Kidney (tissue), 13 donors: ENCODE measurements at regions not wholly inside any gene's neighbourhood (a gene's known extent, or its start where the extent isn't known, plus 50 kb on each side); places are given as distances from the start of the nearest gene placed in this dataset.

ENCODE experiments used
- DNase-seq, 5 donors: peaks; one replicate each; pipeline ENCODE4 v3.0.0-alpha.2; 2013 to 2020
- FAIRE-seq: peaks from 2 replicates; lab custom pipeline; 2012; peaks lifted over from hg19 to GRCh38; lab: Jason Lieb, UNC
- H3K27ac ChIP-seq, 2 donors: one replicate each; pipeline ENCODE4 v1.7.0; 2013; ENCODE audit warnings: low read depth in 2 of 2, low read length in 2 of 2, inconsistent platforms in 1 of 2
- H3K27me3 ChIP-seq: one replicate; pipeline ENCODE4 v1.7.1; 2013; ENCODE audit warnings: low read length, inconsistent platforms; ENCODE audit not compliant: control insufficient read depth, insufficient read depth
- H3K36me3 ChIP-seq, 3 donors: one replicate each; pipeline versions ENCODE4 v1.7.0 to v1.7.1; 2013; ENCODE audit warnings: low read length in 3 of 3, control low read depth in 1 of 3, inconsistent platforms in 1 of 3; ENCODE audit not compliant: insufficient read depth in 3 of 3, control insufficient read depth in 2 of 3
- H3K4me1 ChIP-seq, 3 donors: one replicate each; pipeline versions ENCODE4 v1.7.0 to v1.7.1; 2013; ENCODE audit warnings: low read length in 3 of 3, inconsistent platforms in 1 of 3, low read depth in 1 of 3; ENCODE audit not compliant: control insufficient read depth in 2 of 3, insufficient read depth in 2 of 3
- H3K4me3 ChIP-seq, 3 donors: one replicate each; pipeline versions ENCODE4 v1.7.0 to v1.8.1; 2013; ENCODE audit warnings: low read length in 3 of 3, control low read depth in 1 of 3, inconsistent platforms in 1 of 3
- H3K9ac ChIP-seq, 3 donors: one replicate each; pipeline versions ENCODE4 v1.7.0 to v1.7.1; 2013; ENCODE audit warnings: low read length in 3 of 3, control low read depth in 1 of 3, inconsistent platforms in 1 of 3
- H3K9me3 ChIP-seq, 3 donors: one replicate each; pipeline versions ENCODE4 v1.7.0 to v1.7.1; 2013; ENCODE audit warnings: low read length in 3 of 3, control low read depth in 1 of 3, inconsistent platforms in 1 of 3; ENCODE audit not compliant: control insufficient read depth in 2 of 3, insufficient read depth in 1 of 3
- intact Hi-C: fragments of 100-400 bp; cut with DNase I; formaldehyde crosslinking; loops from one replicate; pipeline ENCODE4 v1.11.1; 2022
- TF ChIP-seq, protein P1 (sequence below): IDR thresholded peaks from 3 replicates; pipeline ENCODE4 v1.5.1; 2012; ENCODE audit warnings: mild to moderate bottlenecking, moderate library complexity, borderline replicate concordance; ENCODE audit not compliant: insufficient read depth; ENCODE audit errors: extremely low read depth
- donor health status: control.
- donor health status: control.
- donor health status: control.
- donor health status: control.
- donor health status: control.
- donor health status: DM: yes; HTN: yes; CAD: no.
- donor health status: Normal renal cell carcinoma (clear cell type).

DNA sequence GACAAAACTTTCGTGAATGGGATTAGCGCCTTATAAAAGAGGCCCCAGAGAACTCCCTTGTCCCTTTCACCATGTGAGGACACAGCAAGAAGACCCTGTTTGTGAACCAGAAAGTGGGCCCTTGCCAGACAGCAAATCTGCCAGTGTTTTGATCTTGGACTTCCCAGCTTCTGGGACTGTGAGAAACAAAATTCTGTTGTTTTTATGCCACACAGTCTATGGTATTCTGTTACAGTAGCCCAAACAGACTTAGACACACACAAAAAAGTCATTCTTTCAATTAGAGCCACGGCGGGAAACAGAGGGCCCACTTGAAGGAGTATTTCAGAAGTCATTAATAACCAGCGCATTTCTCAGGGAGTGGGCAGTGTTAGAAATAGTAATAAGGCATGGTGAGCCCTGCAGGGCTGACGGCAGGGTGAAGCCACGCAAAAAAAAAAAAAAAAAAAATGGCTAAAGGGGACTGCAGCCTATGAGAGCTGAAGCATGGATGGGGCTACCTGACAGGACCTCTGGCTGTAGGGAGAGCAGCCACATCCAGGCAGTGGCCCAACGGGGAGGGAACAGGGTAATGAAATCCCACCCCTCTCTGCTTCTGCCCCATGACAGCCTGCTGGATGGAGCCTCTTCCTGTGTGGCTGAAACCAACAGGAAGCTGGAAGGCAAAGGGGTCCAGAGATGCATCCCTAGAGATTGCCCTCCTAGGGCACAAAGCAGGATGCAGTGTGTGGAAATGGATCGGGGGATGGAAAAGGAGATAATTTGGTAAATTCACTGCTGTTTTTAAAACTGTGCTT lies 189.3 kb downstream of the KCNS3 start:
- no peak for DNase-seq
- no peaks in the 10 kb centered on the region for H3K36me3 ChIP-seq
- no peak overlapping the region for H3K27ac ChIP-seq
- no peak overlapping the region for H3K4me3 ChIP-seq
- TF ChIP-seq, protein P1, sequence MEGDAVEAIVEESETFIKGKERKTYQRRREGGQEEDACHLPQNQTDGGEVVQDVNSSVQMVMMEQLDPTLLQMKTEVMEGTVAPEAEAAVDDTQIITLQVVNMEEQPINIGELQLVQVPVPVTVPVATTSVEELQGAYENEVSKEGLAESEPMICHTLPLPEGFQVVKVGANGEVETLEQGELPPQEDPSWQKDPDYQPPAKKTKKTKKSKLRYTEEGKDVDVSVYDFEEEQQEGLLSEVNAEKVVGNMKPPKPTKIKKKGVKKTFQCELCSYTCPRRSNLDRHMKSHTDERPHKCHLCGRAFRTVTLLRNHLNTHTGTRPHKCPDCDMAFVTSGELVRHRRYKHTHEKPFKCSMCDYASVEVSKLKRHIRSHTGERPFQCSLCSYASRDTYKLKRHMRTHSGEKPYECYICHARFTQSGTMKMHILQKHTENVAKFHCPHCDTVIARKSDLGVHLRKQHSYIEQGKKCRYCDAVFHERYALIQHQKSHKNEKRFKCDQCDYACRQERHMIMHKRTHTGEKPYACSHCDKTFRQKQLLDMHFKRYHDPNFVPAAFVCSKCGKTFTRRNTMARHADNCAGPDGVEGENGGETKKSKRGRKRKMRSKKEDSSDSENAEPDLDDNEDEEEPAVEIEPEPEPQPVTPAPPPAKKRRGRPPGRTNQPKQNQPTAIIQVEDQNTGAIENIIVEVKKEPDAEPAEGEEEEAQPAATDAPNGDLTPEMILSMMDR: no peak
- FAIRE-seq: no peak
- no peak overlapping the region for H3K9ac ChIP-seq
- intact Hi-C loops: no loop called here
- H3K27me3 ChIP-seq: no peaks in the 10 kb centered on the region
- H3K9me3 ChIP-seq: no peaks in the 10 kb centered on the region
- H3K4me1 ChIP-seq: no peaks in the 10 kb centered on the region

DNA sequence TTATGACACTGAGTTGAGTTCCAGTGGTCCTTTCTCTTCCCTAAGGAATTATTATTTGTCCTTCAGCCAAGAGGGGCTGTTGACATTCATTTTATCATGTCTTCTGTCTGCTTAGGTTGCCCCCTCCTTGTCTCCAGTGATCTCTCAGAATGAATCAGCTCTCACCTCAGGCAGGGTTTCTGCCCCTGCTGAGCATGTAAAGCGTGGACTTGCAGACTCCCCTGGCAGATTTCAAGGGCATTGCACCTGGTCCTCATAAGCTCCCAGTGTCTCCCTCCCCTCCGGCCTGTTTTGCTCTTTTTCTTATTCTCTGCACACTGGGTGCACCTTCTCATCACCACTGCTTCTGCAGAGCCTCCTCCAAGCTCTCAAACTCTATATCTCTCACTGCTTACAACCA lies 188.4 kb downstream of the KCNS3 start:
- FAIRE-seq (no peak), DNase-seq (no peak)
- intact Hi-C loops: no loop called here
- Histone ChIP-seq H3K9me3 (no peaks in the 10 kb centered on the region), H3K4me1 (no peaks in the 10 kb centered on the region), H3K27me3 (no peaks in the 10 kb centered on the region), H3K36me3 (no peaks in the 10 kb centered on the region), H3K4me3 (no peak overlapping the region), H3K27ac (no peak overlapping the region), H3K9ac (no peak overlapping the region)
- TF ChIP-seq, protein P1: no peak

DNA sequence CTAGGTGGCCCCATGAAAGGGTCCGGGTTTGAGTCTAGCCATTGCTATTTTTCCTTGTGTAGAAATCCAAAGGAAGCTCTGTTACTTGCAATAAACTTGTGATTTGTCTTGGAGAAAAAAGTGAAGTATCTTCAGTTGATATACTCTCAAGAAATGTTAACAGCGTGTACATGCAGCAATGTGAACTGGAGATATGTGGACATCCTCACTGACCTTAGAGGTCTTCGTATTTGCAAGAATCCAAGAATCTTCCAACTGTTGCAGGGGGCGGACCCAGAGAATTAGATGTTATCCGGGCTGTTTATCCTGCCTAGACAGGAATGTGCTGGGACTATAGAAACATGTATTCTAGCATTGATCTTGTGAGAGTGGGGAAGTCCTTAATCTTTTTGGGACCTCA lies 187.6 kb downstream of the KCNS3 start:
- intact Hi-C loops: no loop called here
- TF ChIP-seq, protein P1: no peak
- Histone ChIP-seq H3K4me1 (no peaks in the 10 kb centered on the region), H3K27me3 (no peaks in the 10 kb centered on the region), H3K9ac (no peak overlapping the region), H3K4me3 (no peak overlapping the region), H3K27ac (no peak overlapping the region), H3K9me3 (no peaks in the 10 kb centered on the region), H3K36me3 (no peaks in the 10 kb centered on the region)
- DNase-seq (no peak), FAIRE-seq (no peak)

DNA sequence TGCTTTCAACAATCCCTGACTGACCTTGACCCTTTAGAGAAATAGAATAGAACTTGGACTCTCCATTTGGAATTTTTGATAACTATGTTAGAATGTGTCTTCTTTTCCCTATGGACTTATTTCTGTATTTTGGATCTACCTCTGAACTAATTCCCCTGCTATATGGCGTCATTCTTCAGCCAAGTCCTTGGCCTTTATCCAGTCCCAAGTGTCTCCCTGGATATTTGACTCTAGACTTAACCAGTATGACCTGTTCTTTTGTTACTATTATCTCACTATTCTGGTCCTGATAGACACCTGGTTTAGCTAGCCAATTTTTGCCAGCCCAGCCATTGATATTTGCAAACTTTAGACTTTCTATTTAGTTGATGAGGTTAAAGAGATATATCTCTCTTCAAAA lies 186.8 kb downstream of the KCNS3 start:
- intact Hi-C loops: no loop called here
- no peak overlapping the region for H3K4me3 ChIP-seq
- no peaks in the 10 kb centered on the region for H3K4me1 ChIP-seq
- TF ChIP-seq, protein P1: no peak
- no peaks in the 10 kb centered on the region for H3K27me3 ChIP-seq
- H3K9ac ChIP-seq: no peak overlapping the region
- H3K9me3 ChIP-seq: no peaks in the 10 kb centered on the region
- no peaks in the 10 kb centered on the region for H3K36me3 ChIP-seq
- DNase-seq (no peak), FAIRE-seq (no peak)
- no peak overlapping the region for H3K27ac ChIP-seq
